Panc1 (cell line): ENCODE measurements at regions not wholly inside any gene's neighbourhood (a gene's known extent, or its start where the extent isn't known, plus 50 kb on each side); places are given as distances from the start of the nearest gene placed in this dataset.
A peak's percentile ranks its signal among the peaks of the same experiment; 100 is the strongest.

Experiments
- ATAC-seq: fragments of 200-7000 bp; cut with Tn5 transposase; 2 replicates; pipeline ENCODE4 v1.9.1; 2020; ENCODE audit warnings: mild to moderate bottlenecking, moderate library complexity
- BruUV-seq: library from RNA; stranded (reverse); fragments of 400-500 nt; replicated peaks from 2 replicates; lab custom pipeline; 2021; lab: Mats Ljungman, UMichigan
- CTCF ChIA-PET: fragments of 300-600 bp; sonication (Branson Sonifier 250); formaldehyde crosslinking; loops from one replicate; lab custom pipeline; 2022; ENCODE audit warnings: antibody characterized with exemption; lab: Charles Lee
- POLR2A ChIA-PET: fragments of 300-600 bp; sonication (Branson Sonifier 250); formaldehyde crosslinking; loops from one replicate; lab custom pipeline; 2022; ENCODE audit warnings: antibody characterized with exemption; lab: Charles Lee
- DNase-seq: peaks from one replicate; pipeline ENCODE4 v3.0.0-alpha.2; 2010; ENCODE audit warnings: low read depth, low spot score
- H3K27ac ChIP-seq: 2 replicates; pipeline ENCODE4 v1.5.1; 2011; ENCODE audit warnings: mild to moderate bottlenecking, low read length, inconsistent platforms
- H3K27me3 ChIP-seq: fragments of 200-500 bp; sonication (Bioruptor generic); 2 replicates; pipeline ENCODE4 v1.6.0; 2014; ENCODE audit warnings: low read length, inconsistent platforms; ENCODE audit not compliant: control insufficient read depth, insufficient read depth
- H3K36me3 ChIP-seq: fragments of 200-500 bp; sonication (Bioruptor generic); 2 replicates; pipeline ENCODE4 v1.5.1; 2014; ENCODE audit warnings: inconsistent platforms, mild to moderate bottlenecking, low read length, moderate library complexity; ENCODE audit not compliant: control insufficient read depth, insufficient read depth
- H3K4me1 ChIP-seq: 2 replicates; pipeline ENCODE4 v1.5.1; 2011; ENCODE audit warnings: inconsistent platforms, mild to moderate bottlenecking, low read length, moderate library complexity; ENCODE audit not compliant: control insufficient read depth, insufficient read depth
- H3K4me3 ChIP-seq, 2 experiments: 2 replicates each; pipeline ENCODE4 v1.5.1; 2011 to 2012; ENCODE audit warnings: low read depth in 2 of 2, low read length in 2 of 2, mild to moderate bottlenecking in 2 of 2, inconsistent platforms in 1 of 2, moderate library complexity in 1 of 2
- H3K9me3 ChIP-seq: fragments of 200-500 bp; sonication (Bioruptor generic); 2 replicates; pipeline ENCODE4 v1.5.1; 2014; ENCODE audit warnings: low read depth, mild to moderate bottlenecking, inconsistent platforms, low read length, moderate library complexity; ENCODE audit not compliant: control insufficient read depth, insufficient read depth
- CTCF ChIP-seq: fragments of 450-650 bp; IDR thresholded peaks from 2 replicates; pipeline ENCODE4 v1.5.1; 2017; ENCODE audit warnings: mild to moderate bottlenecking
- POLR2AphosphoS5 ChIP-seq: IDR thresholded peaks from 2 replicates; pipeline ENCODE4 v1.6.1; 2012; ENCODE audit warnings: mild to moderate bottlenecking, low read depth, low read length, moderate library complexity
- REST ChIP-seq, 2 experiments: IDR thresholded peaks; 2 replicates each; pipeline ENCODE4 v1.6.1; 2011 to 2012; ENCODE audit warnings: low read depth in 2 of 2, control low read depth in 1 of 2, low read length in 1 of 2, mild to moderate bottlenecking in 1 of 2, moderate library complexity in 1 of 2; ENCODE audit not compliant: insufficient read depth in 1 of 2
- SIN3A ChIP-seq: IDR thresholded peaks from 2 replicates; pipeline ENCODE4 v1.6.1; 2012; ENCODE audit warnings: low read depth, mild to moderate bottlenecking, low read length, moderate library complexity, borderline replicate concordance; ENCODE audit not compliant: insufficient read depth
- TCF7L2 ChIP-seq: IDR thresholded peaks from 2 replicates; pipeline ENCODE4 v1.6.1; 2011; ENCODE audit warnings: mild to moderate bottlenecking, low read depth, low read length, inconsistent platforms
- in situ Hi-C: cut with HindIII; loops from 2 replicates; pipeline ENCODE4 v1.10.0; 2016; ENCODE audit warnings: low sequenced_read_pairs, low pct_unique_long_range_greater_than_20kb
- intact Hi-C: fragments of 100-400 bp; cut with micrococcal nuclease; formaldehyde crosslinking; loops from one replicate; pipeline ENCODE4 v1.10.0; 2022; ENCODE audit not compliant: unreplicated experiment

DNA sequence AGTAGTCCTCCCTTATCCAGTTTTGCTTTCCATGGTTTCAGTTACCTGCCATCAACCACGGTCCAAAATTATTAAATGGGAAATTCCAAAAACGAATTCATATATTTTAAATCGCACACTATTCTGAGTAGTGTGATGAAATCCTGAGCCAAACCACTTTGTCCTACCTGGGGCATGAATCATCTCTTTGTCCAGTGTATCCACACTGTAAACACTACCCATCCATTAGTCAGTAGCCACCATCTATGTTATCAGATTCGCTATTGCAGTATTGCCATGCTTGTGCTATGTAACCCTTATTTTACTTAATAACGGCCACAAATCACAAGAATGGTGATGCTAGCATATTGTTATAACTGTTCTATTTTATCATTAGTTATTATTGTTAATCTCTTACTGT lies 704.6 kb downstream of the SMARCA1 start:
- in situ Hi-C loops: no loop called here
- ATAC-seq: no peak

GRCh38 chrX:128816919-128817318 lies 706.4 kb downstream of the SMARCA1 start:
- no peak for ATAC-seq
- no peak for TF ChIP-seq SIN3A
- TF ChIP-seq POLR2AphosphoS5: no peak
- no peak for TF ChIP-seq TCF7L2
- TF ChIP-seq REST (IDR thresholded peaks at IDR 0.05; ENCODE audit: insufficient read depth in 1 of 2, low read depth in 2 of 2, low read length in 1 of 2): no peak
- peak; percentile 54 for TF ChIP-seq CTCF
- no peak overlapping the region for H3K4me3 ChIP-seq
- H3K9me3 ChIP-seq: no peaks in the 10 kb centered on the region
- DNase-seq: no peak
- H3K27me3 ChIP-seq: no peaks in the 10 kb centered on the region
- CTCF ChIA-PET: no interaction called here
- no TSS peak for BruUV-seq
- intact Hi-C loops (no loop called here), in situ Hi-C loops (no loop called here)
- POLR2A ChIA-PET: no interaction called here
- H3K27ac ChIP-seq: no peak overlapping the region
- no peaks in the 10 kb centered on the region for H3K4me1 ChIP-seq
- no peaks in the 10 kb centered on the region for H3K36me3 ChIP-seq

More for the DNA sequence above, 704.6 kb downstream of the SMARCA1 start:
- TF ChIP-seq TCF7L2 (no peak), SIN3A (no peak), CTCF (no peak), REST (IDR thresholded peaks at IDR 0.05; ENCODE audit: insufficient read depth in 1 of 2, low read depth in 2 of 2, low read length in 1 of 2) (no peak)
- Histone ChIP-seq H3K27ac (no peak overlapping the region), H3K36me3 (no peaks in the 10 kb centered on the region), H3K4me1 (no peaks in the 10 kb centered on the region), H3K27me3 (no peaks in the 10 kb centered on the region), H3K4me3 (no peak overlapping the region), H3K9me3 (no peaks in the 10 kb centered on the region)
- CTCF ChIA-PET: no interaction called here
- POLR2A ChIA-PET: no interaction called here
- intact Hi-C loops: no loop called here
- DNase-seq: no peak
- BruUV-seq: no TSS peak
